Fibroblast of peridontal ligament (primary cell): ENCODE measurements at regions not wholly inside any gene's neighbourhood (a gene's known extent, or its start where the extent isn't known, plus 50 kb on each side); places are given as distances from the start of the nearest gene placed in this dataset.
A peak's percentile ranks its signal among the peaks of the same experiment; 100 is the strongest.
"Not testable (repeated sequence)": the region's sequence is repeated elsewhere in the genome, so short reads cannot be mapped to it uniquely, and the experiment has no call there.

Experiments
- DNase-seq: peaks from one replicate; pipeline ENCODE4 v3.0.0-alpha.2; 2010; ENCODE audit errors: extremely low read depth

DNA sequence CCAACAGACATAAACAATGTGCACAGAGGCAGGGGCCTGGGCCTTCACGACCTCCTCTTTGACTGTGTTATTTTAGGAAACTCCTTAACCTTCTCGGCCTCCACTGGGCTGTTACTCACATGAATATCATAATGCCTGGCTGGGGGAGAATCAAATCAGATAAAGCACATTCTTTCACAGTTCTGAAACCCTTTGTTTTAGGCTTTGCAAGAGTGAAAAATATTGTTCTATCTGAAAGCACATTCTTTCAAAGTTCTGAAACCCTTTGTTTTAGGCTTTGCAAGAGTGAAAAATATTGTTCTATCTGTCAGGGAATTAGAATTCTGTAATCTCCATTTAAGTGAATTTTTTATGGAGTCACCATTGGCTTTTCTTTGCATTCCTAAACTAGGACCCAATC is 50.7 kb upstream of the SYNDIG1 start:
- no peak for DNase-seq

DNA sequence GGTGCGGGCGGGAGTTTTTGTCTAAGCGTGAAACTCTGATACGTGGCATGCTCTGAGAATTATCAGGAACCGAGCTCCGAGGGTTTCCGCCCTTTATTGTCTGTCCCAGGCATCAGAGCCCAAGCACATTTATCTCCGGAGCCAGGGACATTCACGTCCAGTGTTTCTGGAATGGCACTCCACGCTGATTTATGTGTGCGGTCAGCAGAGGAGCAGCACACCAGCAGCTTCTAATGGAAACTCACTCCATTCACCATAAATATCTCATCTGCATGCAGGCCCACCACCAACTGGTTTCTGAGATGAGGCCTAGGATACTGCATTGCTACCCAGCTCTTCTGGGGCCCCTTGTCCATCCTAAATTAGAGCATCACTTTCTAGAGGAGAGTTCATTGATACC is 51.9 kb upstream of the SYNDIG1 start:
- no peak for DNase-seq

DNA sequence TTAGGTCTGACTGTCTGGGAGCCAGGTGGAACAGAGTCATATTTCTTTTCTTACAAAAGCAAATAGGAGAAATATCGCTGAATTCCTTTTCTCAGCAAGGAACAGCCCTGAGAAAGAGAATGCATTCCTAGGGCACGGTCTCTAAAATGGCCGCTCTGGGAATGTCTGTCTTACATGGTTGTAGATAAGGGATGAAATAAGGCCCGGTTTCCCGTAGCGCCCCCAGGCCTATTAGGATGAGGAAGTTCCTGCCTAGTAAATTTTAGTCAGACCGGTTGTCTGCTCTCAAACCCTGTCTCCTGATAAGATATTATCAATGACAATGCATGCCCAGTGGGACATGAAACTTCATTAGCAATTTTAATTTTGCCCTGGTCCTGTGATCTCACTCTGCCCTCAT is 54.0 kb upstream of the SYNDIG1 start:
- not testable (repeated sequence) for DNase-seq

DNA sequence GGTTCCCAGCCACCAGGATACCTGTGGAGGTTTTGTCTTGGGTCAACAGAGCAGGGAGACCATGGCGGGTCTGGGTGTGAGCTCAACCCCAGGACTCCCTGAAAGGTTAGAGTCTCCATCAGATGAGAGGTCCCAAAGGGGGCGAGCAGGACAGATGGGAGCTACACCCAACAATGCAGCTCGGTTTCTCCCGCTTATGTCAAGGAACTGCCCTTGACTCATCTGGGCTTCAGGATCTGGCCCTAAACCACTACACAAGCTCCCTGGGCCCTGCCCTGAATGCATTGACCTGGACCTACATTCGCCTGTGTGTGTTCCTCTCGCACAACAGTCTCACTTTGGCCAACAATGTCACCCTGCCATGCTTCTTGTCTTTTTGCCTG is 57.6 kb upstream of the SYNDIG1 start:
- DNase-seq: no peak

DNA sequence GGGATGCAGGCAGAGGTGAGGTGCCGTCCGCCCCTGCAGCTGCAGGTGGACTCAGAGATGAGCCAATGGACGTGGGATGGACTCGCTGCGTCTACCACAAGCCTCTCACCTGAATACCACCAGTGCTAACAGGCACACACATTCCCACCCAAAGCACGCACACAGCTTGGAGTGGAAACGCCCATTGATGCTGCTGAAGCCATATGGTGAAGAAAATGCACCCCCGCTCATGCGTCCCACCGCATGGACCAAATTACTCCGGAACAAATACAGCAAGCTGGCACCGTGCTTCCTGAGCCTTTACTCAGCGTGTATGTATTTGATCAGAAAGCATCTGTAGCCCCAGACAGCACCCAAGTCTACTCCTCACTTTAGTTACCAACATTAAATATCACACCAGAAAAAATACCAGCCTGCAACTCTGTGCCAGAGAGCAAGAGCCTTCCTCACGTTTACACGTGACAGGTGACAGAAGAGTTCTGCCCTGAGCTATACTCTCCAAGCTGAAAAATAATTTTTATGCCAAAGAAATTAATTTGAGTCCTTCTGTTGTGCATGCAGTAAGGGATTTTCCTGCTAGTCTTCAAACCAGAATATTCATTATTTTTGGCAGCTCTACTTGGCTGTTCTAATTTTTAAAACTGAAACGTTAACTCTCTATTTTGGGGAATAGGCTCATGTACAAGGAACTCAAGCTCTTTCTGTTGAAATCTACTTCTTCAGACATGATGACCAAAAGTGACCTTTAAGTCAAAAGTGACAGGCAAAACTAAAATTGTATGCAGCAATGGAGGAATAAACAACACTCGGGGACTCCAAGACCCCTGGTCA is 58.2 kb upstream of the SYNDIG1 start:
- DNase-seq: no peak

DNA sequence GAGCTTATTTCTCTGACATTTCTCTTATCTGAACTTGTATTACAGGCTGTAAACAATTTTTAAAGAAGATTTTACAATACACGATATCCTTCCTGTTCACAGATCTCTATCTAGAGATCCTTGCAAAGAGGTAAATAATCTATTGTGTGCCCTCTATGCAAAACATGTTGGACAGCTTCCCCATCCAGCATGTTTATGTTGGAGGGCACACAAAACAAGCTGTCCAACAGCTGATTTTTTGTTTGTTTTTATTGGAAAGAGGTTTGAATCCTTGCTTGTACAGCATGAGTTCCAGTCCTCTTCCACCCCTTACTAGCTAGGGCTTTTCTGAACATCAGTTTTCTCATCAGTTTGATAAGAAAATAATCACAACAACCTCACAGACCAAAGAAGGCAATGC is 62.3 kb upstream of the SYNDIG1 start:
- no peak for DNase-seq

DNA sequence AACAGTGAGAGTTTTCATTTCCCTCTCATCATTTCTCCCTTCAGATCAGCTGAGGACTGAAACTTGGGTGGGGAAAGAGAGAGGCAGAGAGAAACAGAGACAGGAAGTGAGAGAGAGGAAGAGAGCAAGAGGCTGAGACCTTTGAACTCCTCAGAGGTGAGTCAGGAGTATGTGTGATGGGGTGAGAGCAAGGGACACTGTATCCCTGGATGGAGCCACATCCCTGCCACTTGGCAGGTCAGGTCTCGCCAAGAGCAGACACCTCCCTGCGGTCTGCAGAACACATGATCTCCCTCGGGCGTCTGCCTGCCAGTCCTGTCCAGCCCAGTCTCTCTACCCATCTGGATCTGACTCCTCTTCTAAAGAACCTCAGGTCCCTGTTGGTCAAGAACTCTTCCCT is 62.7 kb upstream of the SYNDIG1 start:
- DNase-seq: no peak

DNA sequence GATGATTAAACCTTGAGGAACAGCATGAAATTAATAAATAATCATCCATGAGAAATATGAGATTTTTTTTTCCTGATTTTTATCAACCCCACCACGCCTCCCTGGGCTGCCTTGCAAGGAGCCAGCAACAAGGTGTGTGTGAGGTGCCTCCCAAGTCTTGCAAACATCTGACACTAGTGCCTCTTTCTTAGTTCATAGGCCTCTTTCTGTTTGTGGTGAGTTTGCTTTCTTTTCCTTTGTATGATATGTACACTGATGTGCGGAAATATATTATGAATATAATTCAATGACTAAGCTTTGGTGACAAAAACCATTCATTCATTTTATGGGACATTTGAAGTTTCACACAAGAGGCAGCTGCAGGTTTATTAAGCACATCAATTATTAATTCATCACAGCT is 63.2 kb upstream of the SYNDIG1 start:
- DNase-seq: no peak

DNA sequence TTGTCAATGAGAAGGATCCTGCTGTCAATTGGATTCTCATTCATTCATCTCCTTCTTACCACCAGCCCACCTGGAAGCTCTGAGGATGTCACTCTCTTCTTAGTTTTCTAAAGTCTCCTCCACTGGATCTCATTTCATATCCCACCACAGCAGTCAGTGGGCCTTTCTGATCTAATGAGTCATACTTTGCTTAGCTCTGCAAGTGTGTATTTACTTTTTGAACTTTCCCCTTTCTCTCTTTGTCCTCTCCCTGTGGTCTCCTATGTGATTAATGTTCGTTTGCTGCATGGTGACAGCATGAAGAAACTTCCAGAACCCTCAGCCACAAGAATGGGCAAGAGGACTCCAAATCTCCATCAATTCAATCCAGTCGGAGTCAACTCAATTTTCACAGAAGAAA is 63.6 kb upstream of the SYNDIG1 start:
- DNase-seq: no peak

DNA sequence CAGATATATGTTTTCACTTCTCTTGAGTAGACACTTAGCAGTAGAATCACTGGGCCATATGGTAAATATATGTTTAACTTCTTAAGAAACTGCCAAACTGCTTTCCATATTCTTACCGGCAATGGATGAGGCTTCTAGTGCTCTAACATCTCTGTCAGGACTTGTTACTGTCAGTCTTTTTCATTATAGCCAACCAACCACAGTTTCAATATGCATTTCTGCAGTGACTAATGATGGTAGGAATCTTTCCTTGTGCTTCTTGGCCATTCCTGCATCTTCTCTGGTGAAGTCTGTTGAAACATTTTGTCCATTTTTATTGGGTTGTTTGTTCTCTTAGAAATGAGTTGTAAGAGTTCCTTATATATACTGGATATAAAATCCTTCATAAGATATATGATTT is 66.0 kb upstream of the SYNDIG1 start:
- DNase-seq: no peak

DNA sequence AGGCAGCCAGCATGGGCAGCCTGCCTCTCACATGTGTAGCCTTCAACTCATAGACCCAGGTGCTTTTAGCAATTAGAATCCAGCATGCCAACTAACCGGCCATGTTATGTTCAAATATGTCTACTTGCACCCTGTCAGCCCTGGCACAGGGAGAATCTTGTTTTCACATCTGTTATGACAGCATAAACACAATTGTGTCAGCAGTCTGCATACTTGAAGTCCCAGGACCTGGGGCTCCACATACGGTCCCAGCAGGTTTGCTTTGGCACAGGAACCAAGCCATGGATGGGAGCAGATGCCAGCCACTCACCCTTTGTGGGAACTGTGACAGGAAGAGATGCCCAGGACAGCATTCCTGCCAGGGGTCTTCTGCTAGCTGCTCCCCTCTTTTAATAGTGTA is 67.2 kb upstream of the SYNDIG1 start:
- DNase-seq: no peak

DNA sequence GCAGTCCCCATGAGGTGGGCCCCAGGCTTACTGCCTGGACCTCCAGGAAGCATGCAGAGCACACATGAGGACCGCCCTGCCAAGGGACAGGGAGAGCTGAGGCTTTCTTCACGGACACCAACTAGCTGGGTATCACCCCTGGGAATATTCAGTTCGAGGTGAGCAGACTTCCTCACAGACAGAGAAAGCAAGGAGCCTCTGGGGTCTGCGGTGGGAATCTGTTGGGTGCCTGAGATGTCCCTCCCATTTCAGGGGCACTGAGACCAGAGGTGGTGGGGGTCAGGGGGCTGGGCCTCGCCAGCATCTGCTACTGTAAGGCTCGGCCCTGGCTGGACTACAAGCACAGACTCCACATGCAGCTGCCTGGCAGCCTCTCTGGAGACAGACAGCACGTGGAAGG is 74.3 kb upstream of the SYNDIG1 start:
- no peak for DNase-seq

DNA sequence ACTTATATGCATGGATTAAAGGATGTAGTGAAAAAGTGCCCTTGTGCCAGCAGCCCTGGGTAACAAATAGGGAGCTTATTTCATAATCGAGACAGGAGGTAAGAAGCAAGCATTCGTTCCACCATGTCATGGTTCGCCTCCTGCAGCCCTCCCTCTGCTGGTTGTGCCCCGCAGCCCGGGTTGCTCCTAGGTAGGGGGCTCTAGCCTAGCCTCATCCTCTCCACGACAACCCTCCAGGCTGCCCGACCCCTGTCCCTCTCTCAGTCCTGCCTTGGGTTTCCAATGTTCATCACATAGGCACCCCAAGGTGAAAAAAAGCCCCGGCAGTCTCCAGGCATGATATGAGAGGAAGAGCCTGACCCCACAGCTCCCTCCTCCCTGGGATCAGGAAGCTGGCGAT is 75.5 kb upstream of the SYNDIG1 start:
- DNase-seq: no peak

DNA sequence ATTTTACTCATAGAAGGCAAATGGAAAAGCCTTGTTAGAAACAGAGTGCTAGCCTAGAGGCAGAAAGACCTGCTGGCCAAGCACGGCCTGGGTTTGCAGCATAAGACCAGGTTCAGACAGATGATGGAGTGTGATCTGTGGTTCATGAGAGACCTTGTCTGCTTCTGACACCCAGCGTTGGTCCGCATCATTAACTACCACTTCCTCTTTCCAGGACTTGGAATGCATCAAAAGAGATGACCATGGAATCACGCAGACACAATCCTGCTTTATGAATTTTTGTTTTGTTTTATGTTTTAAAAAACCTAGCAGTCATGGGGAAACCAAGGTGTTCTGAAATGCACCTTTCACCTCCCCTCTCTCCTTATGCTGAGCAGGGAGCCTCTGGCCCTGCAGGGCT is 76.8 kb upstream of the SYNDIG1 start:
- no peak for DNase-seq

DNA sequence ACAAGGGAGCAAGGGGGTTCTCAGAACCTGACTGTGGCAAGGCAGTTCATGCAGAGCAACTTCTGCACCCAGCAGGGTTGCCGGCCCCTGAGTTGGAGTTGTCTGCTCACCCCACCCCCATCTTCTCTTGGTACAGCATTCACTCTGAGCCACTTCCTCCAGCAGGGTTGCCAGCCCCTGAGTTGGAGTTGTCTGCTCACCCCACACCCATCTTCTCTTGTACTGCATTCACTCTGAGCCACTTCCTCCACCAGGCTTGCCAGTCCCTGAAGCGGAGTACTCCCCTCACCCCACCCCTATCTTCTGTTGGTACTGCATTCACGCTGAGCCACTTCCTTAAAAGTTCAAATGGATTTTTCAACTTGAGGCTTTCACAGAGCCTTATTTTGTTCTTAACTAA is 79.7 kb upstream of the SYNDIG1 start:
- no peak for DNase-seq

DNA sequence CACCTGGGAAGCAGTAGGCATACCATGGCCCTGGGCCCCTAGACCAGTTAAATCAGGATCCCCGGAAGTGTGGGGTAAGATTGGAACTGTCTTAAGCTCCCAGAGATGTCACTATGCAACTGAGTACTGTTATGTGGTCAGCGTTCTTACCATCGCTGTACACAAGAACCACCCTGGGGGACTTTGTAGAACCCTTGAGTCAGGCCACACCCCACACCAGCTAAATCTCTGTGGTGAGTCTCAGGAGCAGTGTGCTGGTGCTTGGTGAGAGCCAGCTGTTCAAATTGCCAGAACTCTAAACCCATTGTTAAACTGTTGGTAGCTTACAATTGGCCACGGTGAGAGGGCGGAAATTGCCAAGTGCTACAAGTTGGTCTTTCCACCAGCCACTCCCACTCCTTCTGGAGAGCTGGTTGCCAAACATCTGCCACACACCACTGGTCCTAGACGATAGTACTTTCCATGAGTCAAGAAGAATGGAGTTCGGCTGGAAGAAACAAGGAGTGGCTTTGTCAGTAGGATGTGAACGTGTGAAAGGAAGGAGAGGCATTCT is 80.5 kb upstream of the SYNDIG1 start:
- DNase-seq: no peak

DNA sequence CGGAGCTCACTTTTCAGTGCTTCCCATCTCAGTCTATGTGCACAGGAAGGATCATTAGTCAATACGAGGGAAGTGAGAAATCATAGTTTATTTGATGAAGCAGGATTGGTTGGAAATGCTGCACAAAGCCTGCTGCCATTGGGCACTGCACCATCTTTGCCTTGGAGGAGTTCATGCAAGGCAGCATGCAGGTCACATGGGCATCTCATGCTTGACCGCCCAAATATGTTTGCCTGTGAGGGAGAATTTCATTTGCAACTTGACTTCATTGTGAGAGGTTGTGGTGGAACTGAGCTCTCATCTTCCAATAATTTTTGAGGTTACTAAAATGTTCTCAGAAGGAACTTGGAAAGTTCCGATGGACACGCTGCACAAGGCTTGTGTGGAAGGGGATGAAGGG is 83.9 kb upstream of the SYNDIG1 start:
- no peak for DNase-seq

DNA sequence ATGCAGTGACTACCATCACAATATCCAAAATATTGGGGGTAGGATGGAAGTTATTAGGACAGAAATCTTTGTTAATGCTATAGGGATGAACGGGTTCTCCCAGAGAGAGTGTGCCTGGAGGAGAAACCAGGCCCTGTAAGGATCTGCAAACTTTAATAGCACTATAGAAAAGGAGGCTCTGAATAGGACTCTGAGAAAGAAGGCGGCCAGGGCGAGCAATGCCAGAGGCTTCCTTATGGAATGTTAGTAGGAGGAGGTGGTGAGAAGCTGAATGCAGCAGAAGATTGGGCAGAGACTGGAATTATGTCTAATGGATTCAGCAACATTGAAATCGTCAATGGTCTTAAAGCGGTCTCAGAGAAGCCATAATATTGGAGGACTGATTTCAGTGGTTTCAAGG is 84.6 kb upstream of the SYNDIG1 start:
- no peak for DNase-seq

DNA sequence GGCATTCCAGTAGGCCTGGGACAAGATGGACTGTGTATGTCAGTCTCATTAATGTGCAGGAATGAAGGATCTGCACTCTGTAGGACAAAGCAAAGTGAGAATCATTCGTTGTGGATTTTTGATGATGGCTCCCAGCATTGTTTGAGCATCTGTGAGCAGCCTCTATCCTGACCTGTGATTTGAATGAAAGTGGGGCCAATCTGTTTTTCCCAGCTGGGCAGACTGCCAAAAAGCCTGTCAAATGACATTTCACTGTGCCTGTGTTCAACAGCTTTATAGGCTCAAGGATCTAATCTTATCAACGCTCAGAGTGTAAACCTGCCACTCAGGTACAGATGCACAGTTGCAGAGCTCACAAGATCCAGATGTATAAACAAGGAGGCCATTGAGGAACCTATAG is 86.7 kb upstream of the SYNDIG1 start:
- no peak for DNase-seq

DNA sequence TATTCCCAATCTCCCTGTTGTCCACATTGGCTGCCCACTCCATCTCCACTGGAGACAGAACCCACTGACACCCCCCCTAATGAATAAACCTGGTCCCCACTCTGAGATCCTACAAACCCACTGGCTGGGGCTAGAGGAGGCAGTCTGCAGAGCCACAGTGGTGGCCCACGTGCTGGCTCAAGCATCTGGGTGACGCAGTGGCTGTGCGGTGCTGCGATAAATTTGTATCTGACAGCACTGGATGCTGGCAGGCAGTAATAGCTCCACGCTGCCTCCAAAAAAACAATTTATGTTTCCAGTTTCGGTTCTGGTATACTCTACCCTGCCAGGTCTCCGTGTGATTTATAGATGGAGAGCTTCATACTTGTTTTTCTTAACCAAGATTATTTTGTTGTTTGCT is 87.1 kb upstream of the SYNDIG1 start:
- no peak for DNase-seq

DNA sequence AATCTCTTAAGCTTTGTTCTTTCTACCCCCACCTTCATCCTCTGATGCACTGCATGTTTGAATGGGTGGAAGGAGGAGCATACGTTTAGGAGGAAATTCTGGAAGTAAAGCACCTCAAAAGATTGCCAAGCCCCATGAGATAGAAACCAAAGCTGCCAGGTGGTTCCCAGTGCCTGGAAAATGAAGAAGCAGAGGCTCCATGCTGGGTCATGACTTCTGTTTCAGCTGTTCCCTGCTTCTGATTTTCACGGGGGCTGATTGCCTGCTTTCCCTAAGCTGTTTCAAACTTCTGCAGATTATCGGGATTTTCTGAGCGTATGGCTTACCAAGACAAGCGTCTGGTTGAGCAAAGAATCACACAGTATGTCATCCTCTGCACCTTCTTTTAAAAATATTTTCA is 87.5 kb upstream of the SYNDIG1 start:
- no peak for DNase-seq

DNA sequence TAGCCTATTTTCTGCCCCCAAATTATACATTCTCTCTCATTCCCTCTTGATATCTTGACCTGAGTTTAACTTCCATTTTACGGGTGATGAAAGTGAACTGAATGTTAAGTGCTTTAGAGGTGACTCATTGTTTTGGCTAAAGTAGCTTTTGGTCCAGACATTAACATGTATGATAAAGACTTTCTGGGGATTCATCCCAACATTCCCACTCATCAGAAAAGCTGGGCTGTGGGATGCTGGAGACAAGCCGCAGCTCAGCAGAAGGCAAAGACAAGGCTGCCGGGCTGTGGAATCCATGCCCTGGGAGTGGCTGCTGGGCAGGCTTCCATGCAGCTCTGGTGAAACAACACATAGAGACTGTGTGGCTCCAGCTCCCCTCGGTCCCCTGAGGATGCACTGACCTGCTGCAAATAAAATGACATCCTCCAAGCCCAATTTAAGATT is 89.9 kb upstream of the SYNDIG1 start:
- peak; percentile 1 for DNase-seq

DNA sequence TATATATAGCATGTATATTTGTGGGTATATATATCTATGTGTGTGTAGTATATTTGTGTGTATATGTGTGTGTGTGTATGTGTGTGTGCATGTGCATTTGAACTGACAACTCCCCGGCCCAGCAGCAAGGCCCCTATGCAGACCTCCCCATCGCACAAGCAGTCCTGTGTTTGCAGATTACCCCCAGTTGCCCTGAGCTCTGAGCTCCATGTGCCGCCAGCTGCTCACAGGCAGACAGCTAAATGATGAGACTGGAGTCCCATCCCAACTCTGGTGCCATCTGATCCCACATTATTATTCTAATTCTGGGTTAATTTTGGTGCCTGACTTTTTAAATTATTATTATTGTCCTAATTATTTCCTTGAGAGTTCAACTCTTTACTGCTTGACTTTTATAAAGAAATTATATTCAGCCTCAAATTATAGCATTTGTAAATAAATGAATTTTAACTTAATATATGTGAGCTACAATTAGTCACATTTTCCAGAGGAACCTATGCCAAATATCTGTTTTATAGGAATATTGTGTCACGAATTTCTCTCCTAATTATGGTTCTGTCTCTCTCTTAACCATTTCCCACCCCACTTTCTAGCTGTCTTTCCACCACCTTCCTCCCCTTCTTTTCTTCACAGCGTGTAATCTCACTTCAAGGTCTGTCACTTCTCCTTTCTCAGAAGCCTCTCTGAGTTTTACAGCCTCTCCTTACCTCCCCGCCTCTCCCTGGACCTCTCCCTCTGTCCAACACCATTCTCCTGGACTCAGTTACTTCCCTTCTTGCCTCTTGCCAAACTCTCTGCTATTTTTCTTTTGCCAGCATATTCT is 90.6 kb upstream of the SYNDIG1 start:
- DNase-seq: no peak
